ENCODE measurements at regions not wholly inside any gene's neighbourhood (a gene's known extent, or its start where the extent isn't known, plus 50 kb on each side); places are given as distances from the start of the nearest gene placed in this dataset.

DNA sequence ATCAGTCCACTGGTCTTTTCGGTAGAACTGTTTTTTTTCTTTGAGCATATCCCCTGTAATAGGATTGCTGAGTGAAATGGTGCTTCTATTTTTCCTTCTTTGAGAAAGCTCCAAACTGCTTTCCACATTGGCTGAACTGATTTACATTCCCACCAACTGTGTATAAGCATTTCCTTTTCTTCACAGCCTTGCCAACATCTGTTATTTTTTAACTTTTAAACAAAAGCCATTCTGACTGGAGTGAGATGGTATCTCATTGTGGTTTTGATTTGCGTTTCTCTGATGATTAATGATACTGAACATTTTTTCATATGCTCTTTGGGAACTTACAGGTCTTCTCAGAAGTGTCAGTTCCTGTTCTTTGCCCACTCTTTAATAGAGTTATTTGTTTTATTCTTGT, 764.7 kb downstream of the MTRR start:
- TF ChIP-seq, protein P1, sequence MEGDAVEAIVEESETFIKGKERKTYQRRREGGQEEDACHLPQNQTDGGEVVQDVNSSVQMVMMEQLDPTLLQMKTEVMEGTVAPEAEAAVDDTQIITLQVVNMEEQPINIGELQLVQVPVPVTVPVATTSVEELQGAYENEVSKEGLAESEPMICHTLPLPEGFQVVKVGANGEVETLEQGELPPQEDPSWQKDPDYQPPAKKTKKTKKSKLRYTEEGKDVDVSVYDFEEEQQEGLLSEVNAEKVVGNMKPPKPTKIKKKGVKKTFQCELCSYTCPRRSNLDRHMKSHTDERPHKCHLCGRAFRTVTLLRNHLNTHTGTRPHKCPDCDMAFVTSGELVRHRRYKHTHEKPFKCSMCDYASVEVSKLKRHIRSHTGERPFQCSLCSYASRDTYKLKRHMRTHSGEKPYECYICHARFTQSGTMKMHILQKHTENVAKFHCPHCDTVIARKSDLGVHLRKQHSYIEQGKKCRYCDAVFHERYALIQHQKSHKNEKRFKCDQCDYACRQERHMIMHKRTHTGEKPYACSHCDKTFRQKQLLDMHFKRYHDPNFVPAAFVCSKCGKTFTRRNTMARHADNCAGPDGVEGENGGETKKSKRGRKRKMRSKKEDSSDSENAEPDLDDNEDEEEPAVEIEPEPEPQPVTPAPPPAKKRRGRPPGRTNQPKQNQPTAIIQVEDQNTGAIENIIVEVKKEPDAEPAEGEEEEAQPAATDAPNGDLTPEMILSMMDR (conservative IDR thresholded peaks at IDR 0.05; ENCODE audit: low read length) = no peak
- no peak for TF ChIP-seq EZH2phosphoT487 (IDR thresholded peaks at IDR 0.05; ENCODE audit: borderline replicate concordance, low read depth, low read length)
